DOHH2 (cell line): ENCODE measurements at regions not wholly inside any gene's neighbourhood (a gene's known extent, or its start where the extent isn't known, plus 50 kb on each side); places are given as distances from the start of the nearest gene placed in this dataset.

Source experiments
- H3F3A ChIP-seq: fragments of 200-600 bp; sonication (generic), shearing (Covaris generic); 2 replicates; pipeline ENCODE4 v1.6.0; 2016; ENCODE audit warnings: antibody characterized with exemption, mild to moderate bottlenecking; ENCODE audit not compliant: control insufficient read depth, insufficient read depth
- H3K27ac ChIP-seq: fragments of 200-600 bp; sonication (generic); 2 replicates; pipeline ENCODE4 v1.5.1; 2014; ENCODE audit warnings: low read depth, mild to moderate bottlenecking, low read length, moderate library complexity
- H3K27me3 ChIP-seq: fragments of 200-600 bp; sonication (generic); 2 replicates; pipeline ENCODE4 v1.6.1; 2014; ENCODE audit warnings: mild to moderate bottlenecking, low read length, mixed read lengths; ENCODE audit not compliant: control insufficient read depth
- H3K36me3 ChIP-seq: fragments of 200-600 bp; sonication (generic); 2 replicates; pipeline ENCODE4 v1.6.1; 2014; ENCODE audit warnings: mild to moderate bottlenecking, low read length, moderate library complexity, mixed read lengths; ENCODE audit not compliant: control insufficient read depth
- H3K4me1 ChIP-seq: fragments of 200-600 bp; sonication (generic); 2 replicates; pipeline ENCODE4 v1.6.1; 2014; ENCODE audit warnings: mild to moderate bottlenecking, low read length, mixed read lengths; ENCODE audit not compliant: control insufficient read depth
- H3K4me2 ChIP-seq: fragments of 200-600 bp; sonication (generic); 2 replicates; pipeline ENCODE4 v1.6.0; 2014; ENCODE audit warnings: mild to moderate bottlenecking, low read length, moderate library complexity
- H3K4me3 ChIP-seq: fragments of 200-600 bp; sonication (generic); 2 replicates; pipeline ENCODE4 v1.5.1; 2014; ENCODE audit warnings: mild to moderate bottlenecking, low read length, mixed read lengths
- H3K79me2 ChIP-seq: fragments of 200-600 bp; sonication (generic); 2 replicates; pipeline ENCODE4 v1.6.1; 2014; ENCODE audit warnings: mild to moderate bottlenecking, low read length, mixed read lengths; ENCODE audit not compliant: control insufficient read depth
- H3K9me2 ChIP-seq: fragments of 200-600 bp; sonication (generic); replicated peaks from 2 replicates; pipeline ENCODE4 v1.6.1; 2014; ENCODE audit warnings: mild to moderate bottlenecking, low read length, mixed read lengths; ENCODE audit not compliant: control insufficient read depth
- H3K9me3 ChIP-seq: fragments of 200-600 bp; sonication (generic); 2 replicates; pipeline ENCODE4 v1.6.1; 2014; ENCODE audit warnings: antibody characterized with exemption, low read length, mixed read lengths; ENCODE audit not compliant: control insufficient read depth, insufficient read depth
- H4K20me1 ChIP-seq: fragments of 200-600 bp; sonication (generic); 2 replicates; pipeline ENCODE4 v1.6.0; 2014; ENCODE audit warnings: low read depth, mild to moderate bottlenecking, antibody characterized with exemption, low read length, moderate library complexity; ENCODE audit not compliant: control insufficient read depth, insufficient read depth
- CTCF ChIP-seq: fragments of 200-600 bp; sonication (generic); IDR thresholded peaks from one replicate; pipeline ENCODE4 v1.5.1; 2014; ENCODE audit warnings: antibody characterized with exemption, mild to moderate bottlenecking, low read depth, low read length; ENCODE audit not compliant: poor library complexity, severe bottlenecking
- EZH2phosphoT487 ChIP-seq: fragments of 200-600 bp; sonication (generic); IDR thresholded peaks from 2 replicates; pipeline ENCODE4 v1.6.1; 2017; ENCODE audit warnings: borderline replicate concordance, mild to moderate bottlenecking, antibody characterized with exemption, low read length, moderate library complexity, mixed read lengths

- Histone ChIP-seq H3K4me3 (no peak overlapping the region), H3K27ac (no peak overlapping the region), H3K27me3 (peaks cover 2% of the 10 kb centered on the region; the same call in 1 of the 2 replicates), H3K79me2 (no peaks in the 10 kb centered on the region), H3K9me2 (no peaks in the 10 kb centered on the region), H3K4me2 (no peak overlapping the region), H4K20me1 (no peaks in the 10 kb centered on the region), H3F3A (no peaks in the 10 kb centered on the region), H3K36me3 (no peaks in the 10 kb centered on the region), H3K9me3 (no peaks in the 10 kb centered on the region), H3K4me1 (no peaks in the 10 kb centered on the region)
- TF ChIP-seq CTCF, result no peak
- TF ChIP-seq EZH2phosphoT487, result no peak
These were observed 402.5 kb upstream of the TPM1 start for GRCh38 chr15:62639906-62640605.

GRCh38 chr15:62641825-62642224, 400.7 kb upstream of the TPM1 start:
- Histone ChIP-seq H3K4me2 (no peak overlapping the region), H4K20me1 (no peaks in the 10 kb centered on the region), H3K27ac (no peak overlapping the region), H3K4me1 (no peaks in the 10 kb centered on the region), H3K27me3 (no peaks in the 10 kb centered on the region), H3K9me3 (no peaks in the 10 kb centered on the region), H3K36me3 (no peaks in the 10 kb centered on the region), H3F3A (no peaks in the 10 kb centered on the region), H3K9me2 (no peaks in the 10 kb centered on the region), H3K4me3 (no peak overlapping the region), H3K79me2 (no peaks in the 10 kb centered on the region)
- TF ChIP-seq CTCF (no peak), EZH2phosphoT487 (no peak)

- Histone ChIP-seq H4K20me1 (no peaks in the 10 kb centered on the region), H3K36me3 (no peaks in the 10 kb centered on the region), H3K9me3 (no peaks in the 10 kb centered on the region), H3K27me3 (no peaks in the 10 kb centered on the region), H3K4me2 (no peak overlapping the region), H3K4me1 (no peaks in the 10 kb centered on the region), H3K79me2 (no peaks in the 10 kb centered on the region), H3F3A (no peaks in the 10 kb centered on the region), H3K27ac (no peak overlapping the region), H3K9me2 (no peaks in the 10 kb centered on the region), H3K4me3 (no peak overlapping the region)
- TF ChIP-seq EZH2phosphoT487, result no peak
- no peak for TF ChIP-seq CTCF
These were observed 399.0 kb upstream of the TPM1 start for GRCh38 chr15:62643572-62643971.
